Stomach (tissue), 8 donors: ENCODE measurements at regions not wholly inside any gene's neighbourhood (a gene's known extent, or its start where the extent isn't known, plus 50 kb on each side); places are given as distances from the start of the nearest gene placed in this dataset.

Experiments used
- DNase-seq, 2 donors: peaks; one replicate each; pipeline versions ENCODE4 v3.0.0 to v3.0.0-alpha.2; 2013 to 2019
- H3K27ac ChIP-seq, 5 donors: fragments of 200-600 bp in 4 of 5; sonication (generic) in 4 of 5; one replicate each; pipeline ENCODE4 v1.5.1; 2013 to 2019; ENCODE audit warnings: mild to moderate bottlenecking in 1 of 5, moderate library complexity in 1 of 5
- H3K27me3 ChIP-seq, 3 donors: fragments of 200-600 bp; sonication (generic); one replicate each; pipeline ENCODE4 v1.5.1; 2017 to 2019; ENCODE audit warnings: mixed run types in 1 of 3
- H3K36me3 ChIP-seq, 4 donors: fragments of 200-600 bp; sonication (generic); 1 replicate in 3 of 4; 2 replicates in 1 of 4; pipeline ENCODE4 v1.5.1; 2016 to 2019
- H3K4me1 ChIP-seq, 4 donors: fragments of 200-600 bp; sonication (generic); one replicate each; pipeline ENCODE4 v1.5.1; 2016 to 2019
- H3K4me3 ChIP-seq, 4 donors: fragments of 200-600 bp; sonication (generic) in 3 of 4; one replicate each; pipeline ENCODE4 v1.5.1; 2016 to 2019; ENCODE audit warnings: mild to moderate bottlenecking in 1 of 4
- H3K9me3 ChIP-seq, 4 donors: fragments of 200-600 bp; sonication (generic); one replicate each; pipeline ENCODE4 v1.5.1; 2016 to 2019
- EP300 ChIP-seq: sonication (generic); formaldehyde crosslinking; IDR thresholded peaks from one replicate; pipeline ENCODE4 v1.6.1; 2017; ENCODE audit warnings: antibody characterized with exemption
- POLR2A ChIP-seq, 4 donors: fragments of 450-650 bp; IDR thresholded peaks; one replicate each; pipeline ENCODE4 v1.6.1; 2016; ENCODE audit warnings: antibody characterized with exemption in 4 of 4, control low read depth in 2 of 4, mild to moderate bottlenecking in 1 of 4, moderate library complexity in 1 of 4
- POLR2AphosphoS5 ChIP-seq, 3 donors: sonication (generic); formaldehyde crosslinking; IDR thresholded peaks; one replicate each; pipeline ENCODE4 v1.6.1; 2016; ENCODE audit warnings: antibody characterized with exemption in 3 of 3
- WGBS, 5 donors: extraction: QIAGEN DNeasy Blood & Tissue Kit in 3 of 5; methylation state at CpG; one replicate each; pipeline versions ENCODE4 v1.1.5 to v1.1.7; 2013 to 2018; 5-methylcytosine and 5-hydroxymethylcytosine counted together
- intact Hi-C: fragments of 100-400 bp; cut with DNase I; formaldehyde crosslinking; loops from one replicate; pipeline ENCODE4 v1.15.1; 2023; ENCODE audit warnings: low total_unique reads
- TF ChIP-seq, protein P1 (sequence below), 7 experiments: fragments of 450-650 bp in 4 of 7; fragments of 200-600 bp in 3 of 7; sonication (generic) in 3 of 7; IDR thresholded peaks; one replicate each; pipeline ENCODE4 v1.5.1; 2016 to 2019; ENCODE audit warnings: antibody characterized with exemption in 7 of 7, control low read depth in 2 of 7, mild to moderate bottlenecking in 1 of 7
- donor health status: healthy with polysubstance abuse.
- donor health status: Bipolar disorder and iron deficiency.
- donor health status: healthy.

DNA sequence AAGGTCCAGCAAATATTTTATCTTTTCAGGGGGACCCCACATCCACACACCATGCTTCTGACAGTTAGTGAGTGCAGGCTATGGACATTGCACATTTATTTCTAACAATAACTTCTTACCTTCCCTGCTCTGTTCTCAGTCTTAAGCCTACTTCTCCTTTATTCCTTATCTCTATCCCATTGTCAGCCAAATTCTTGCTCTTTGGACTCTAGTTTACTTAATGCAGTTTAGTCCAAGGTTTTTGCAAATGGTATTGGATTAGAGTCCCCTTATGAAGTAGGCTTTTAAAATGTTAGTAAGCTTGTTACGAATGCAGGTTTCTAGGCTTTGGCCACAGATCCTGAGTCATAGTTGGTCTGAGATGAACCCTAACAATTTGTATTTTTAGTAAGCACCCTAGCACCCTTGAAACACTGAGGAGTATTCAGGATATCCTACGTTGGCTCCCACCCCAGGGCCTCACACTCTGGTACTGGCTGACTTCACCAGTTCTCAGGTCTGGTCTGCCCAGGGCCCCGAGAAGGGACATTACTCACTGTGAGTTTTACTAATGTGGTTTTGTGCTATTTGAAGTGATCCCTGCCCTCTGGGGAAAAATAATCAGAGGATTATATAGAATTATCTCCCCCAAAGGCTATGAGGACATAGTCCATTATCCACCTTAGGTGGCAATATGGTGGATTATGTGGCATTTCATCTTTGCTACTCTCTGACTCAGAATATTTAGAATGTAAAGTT, 239.5 kb downstream of the TGFB2 start:
- Histone ChIP-seq H3K36me3 (no peaks in the 10 kb centered on the region), H3K27me3 (no peaks in the 10 kb centered on the region), H3K27ac (peak overlapping the region in 2 of 5 donors; percentile 26 to 48), H3K9me3 (no peaks in the 10 kb centered on the region), H3K4me3 (no peak overlapping the region), H3K4me1 (peaks cover 0 to 29% (median 19%) of the 10 kb centered on the region in 4 donors)
- intact Hi-C loops = no loop called here
- peak in 1 of 2 donors; percentile 16 for DNase-seq
- 20 to 50% (median 33%) methylated on average over 2 to 3 of the region's 3 CpGs for WGBS, 5 donors
- TF ChIP-seq, protein P1, sequence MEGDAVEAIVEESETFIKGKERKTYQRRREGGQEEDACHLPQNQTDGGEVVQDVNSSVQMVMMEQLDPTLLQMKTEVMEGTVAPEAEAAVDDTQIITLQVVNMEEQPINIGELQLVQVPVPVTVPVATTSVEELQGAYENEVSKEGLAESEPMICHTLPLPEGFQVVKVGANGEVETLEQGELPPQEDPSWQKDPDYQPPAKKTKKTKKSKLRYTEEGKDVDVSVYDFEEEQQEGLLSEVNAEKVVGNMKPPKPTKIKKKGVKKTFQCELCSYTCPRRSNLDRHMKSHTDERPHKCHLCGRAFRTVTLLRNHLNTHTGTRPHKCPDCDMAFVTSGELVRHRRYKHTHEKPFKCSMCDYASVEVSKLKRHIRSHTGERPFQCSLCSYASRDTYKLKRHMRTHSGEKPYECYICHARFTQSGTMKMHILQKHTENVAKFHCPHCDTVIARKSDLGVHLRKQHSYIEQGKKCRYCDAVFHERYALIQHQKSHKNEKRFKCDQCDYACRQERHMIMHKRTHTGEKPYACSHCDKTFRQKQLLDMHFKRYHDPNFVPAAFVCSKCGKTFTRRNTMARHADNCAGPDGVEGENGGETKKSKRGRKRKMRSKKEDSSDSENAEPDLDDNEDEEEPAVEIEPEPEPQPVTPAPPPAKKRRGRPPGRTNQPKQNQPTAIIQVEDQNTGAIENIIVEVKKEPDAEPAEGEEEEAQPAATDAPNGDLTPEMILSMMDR (IDR thresholded peaks at IDR 0.05) = no peak
- TF ChIP-seq EP300 (no peak), POLR2A (IDR thresholded peaks at IDR 0.05) (no peak), POLR2AphosphoS5 (IDR thresholded peaks at IDR 0.05) (no peak)

DNA sequence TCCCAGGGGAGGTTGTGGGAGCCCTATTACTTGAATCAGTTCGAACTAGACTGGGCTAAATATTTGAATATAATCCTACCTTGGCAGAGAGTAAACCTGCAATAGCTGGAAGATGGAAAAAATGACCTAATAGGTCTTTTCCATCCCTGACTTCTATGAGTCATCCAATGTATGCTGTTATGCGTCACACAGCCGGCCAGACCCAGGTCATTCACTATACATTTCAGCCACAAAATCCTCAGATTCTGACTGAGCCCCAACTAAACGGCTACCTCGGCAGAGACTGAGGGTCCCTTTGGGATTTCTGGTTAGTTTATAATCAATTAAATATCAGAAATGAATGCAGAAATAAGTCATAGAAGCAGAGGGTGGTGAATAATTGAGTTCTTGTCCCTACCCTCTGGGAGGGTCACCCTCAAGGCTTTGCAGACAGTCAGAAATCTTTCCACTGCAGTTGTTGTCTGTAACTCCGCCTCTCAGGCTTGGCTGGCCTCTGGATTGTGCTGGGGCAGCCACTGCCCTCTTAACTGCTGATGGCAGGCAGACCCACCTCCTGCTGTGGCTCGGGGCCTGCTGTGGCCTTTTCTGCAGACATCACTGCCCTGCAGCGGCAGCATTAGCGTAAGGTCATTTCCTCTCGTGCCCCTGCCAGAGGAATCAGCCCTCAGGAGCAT, 240.5 kb downstream of the TGFB2 start:
- 31 to 50% (median 44%) methylated on average over 10 of the region's 10 CpGs for WGBS, 5 donors
- Histone ChIP-seq H3K4me3 (no peak overlapping the region), H3K9me3 (no peaks in the 10 kb centered on the region), H3K27ac (no peak overlapping the region), H3K27me3 (no peaks in the 10 kb centered on the region), H3K36me3 (no peaks in the 10 kb centered on the region), H3K4me1 (peaks cover 0 to 29% (median 19%) of the 10 kb centered on the region in 4 donors)
- intact Hi-C loops = no loop called here
- DNase-seq = peak in 1 of 2 donors; percentile 76
- no peak for TF ChIP-seq POLR2AphosphoS5 (IDR thresholded peaks at IDR 0.05)
- no peak for TF ChIP-seq POLR2A (IDR thresholded peaks at IDR 0.05)
- TF ChIP-seq, protein P1 (IDR thresholded peaks at IDR 0.05) = no peak
- TF ChIP-seq EP300 = no peak

DNA sequence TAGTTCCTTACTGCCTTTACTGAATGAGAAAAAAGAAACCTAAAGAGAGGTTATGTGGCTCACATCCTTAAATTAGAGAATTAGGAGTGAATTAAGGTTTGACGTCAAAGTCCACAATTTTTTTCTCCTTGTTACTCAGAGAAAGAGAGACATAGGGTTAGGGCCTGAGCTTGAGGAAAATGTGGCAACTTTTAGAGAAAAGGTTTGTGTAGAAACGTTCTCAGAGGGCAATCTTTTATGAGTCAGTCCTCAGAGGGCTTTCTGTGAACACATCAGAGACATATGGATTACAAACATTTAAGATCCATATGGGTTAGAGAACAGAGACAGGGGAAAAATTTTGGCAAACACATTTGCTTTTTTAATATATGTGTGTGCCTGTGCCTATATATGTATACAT, 242.8 kb downstream of the TGFB2 start:
- WGBS, 5 donors = 80 to 89% (median 85%) methylated on average over 2 of the region's 2 CpGs
- Histone ChIP-seq H3K4me1 (peaks cover 0 to 29% (median 19%) of the 10 kb centered on the region in 4 donors), H3K27me3 (no peaks in the 10 kb centered on the region), H3K4me3 (no peak overlapping the region), H3K27ac (no peak overlapping the region), H3K36me3 (no peaks in the 10 kb centered on the region), H3K9me3 (no peaks in the 10 kb centered on the region)
- intact Hi-C loops = no loop called here
- DNase-seq = no peak
- TF ChIP-seq, protein P1 (IDR thresholded peaks at IDR 0.05) = no peak
- TF ChIP-seq EP300 = no peak
- TF ChIP-seq POLR2A (IDR thresholded peaks at IDR 0.05) = no peak
- TF ChIP-seq POLR2AphosphoS5 (IDR thresholded peaks at IDR 0.05) = no peak

DNA sequence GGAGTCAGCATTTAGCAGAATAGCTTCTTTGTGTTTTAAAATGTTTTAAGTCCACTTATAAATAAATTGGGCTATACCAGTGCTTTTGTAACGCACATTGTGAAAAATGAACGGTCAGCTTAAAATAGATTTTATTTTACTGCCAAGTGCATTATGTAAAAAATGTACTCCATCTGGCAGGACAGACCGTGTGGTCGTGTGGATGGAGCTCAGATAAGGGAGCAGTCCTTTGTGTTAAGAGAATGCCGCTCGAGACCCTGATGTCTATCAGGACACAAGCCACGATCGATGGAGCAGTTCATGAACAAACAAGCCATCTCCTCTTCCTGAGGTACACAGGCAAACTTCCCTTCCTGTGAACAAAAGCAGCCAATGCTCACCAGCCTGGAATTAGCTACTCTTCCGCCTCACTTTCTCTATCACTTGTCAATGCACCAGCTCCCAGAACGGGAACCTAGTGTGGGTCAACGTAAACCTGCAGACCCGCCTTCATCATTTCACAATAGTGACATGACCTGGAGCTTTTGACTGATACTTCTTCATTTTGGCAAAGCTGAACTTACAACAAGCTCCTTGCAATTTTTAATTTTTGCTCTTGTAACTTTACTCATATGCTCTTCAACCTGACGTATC, 243.5 kb downstream of the TGFB2 start:
- Histone ChIP-seq H3K36me3 (no peaks in the 10 kb centered on the region), H3K9me3 (no peaks in the 10 kb centered on the region), H3K4me3 (no peak overlapping the region), H3K27ac (no peak overlapping the region), H3K4me1 (peaks cover 0 to 29% (median 19%) of the 10 kb centered on the region in 4 donors), H3K27me3 (no peaks in the 10 kb centered on the region)
- 50 to 64% (median 58%) methylated on average over 13 of the region's 13 CpGs for WGBS, 5 donors
- peak in 1 of 2 donors; percentile 60 for DNase-seq
- intact Hi-C loops = no loop called here
- no peak for TF ChIP-seq POLR2AphosphoS5 (IDR thresholded peaks at IDR 0.05)
- TF ChIP-seq EP300 = no peak
- TF ChIP-seq, protein P1 (IDR thresholded peaks at IDR 0.05) = no peak
- TF ChIP-seq POLR2A (IDR thresholded peaks at IDR 0.05) = no peak
